HG02870 (cell line): ENCODE measurements at regions not wholly inside any gene's neighbourhood (a gene's known extent, or its start where the extent isn't known, plus 50 kb on each side); places are given as distances from the start of the nearest gene placed in this dataset.

Experiments used
- ATAC-seq: cut with Tn5 transposase; IDR thresholded peaks from one replicate; pipeline ENCODE4 v1.9.1; 2021; ENCODE audit warnings: mild to moderate bottlenecking, moderate library complexity; ENCODE audit not compliant: unreplicated experiment

- no peak for ATAC-seq
Observed at GRCh38 chr3:137958636-137959035, 51.3 kb upstream of the CLDN18 start.
